Activated CD4-positive, CD25-positive, alpha-beta regulatory T cell treated with anti-CD3 and anti-CD28 coated beads, Interleukin-2, amount 50 U/mL, for 72 hours (primary cell): ENCODE measurements at regions not wholly inside any gene's neighbourhood (a gene's known extent, or its start where the extent isn't known, plus 50 kb on each side); places are given as distances from the start of the nearest gene placed in this dataset.
"Not testable (repeated sequence)": the region's sequence is repeated elsewhere in the genome, so short reads cannot be mapped to it uniquely, and the experiment has no call there.

Source experiments
- DNase-seq: peaks from one replicate; pipeline ENCODE4 v3.0.0; 2021

DNA sequence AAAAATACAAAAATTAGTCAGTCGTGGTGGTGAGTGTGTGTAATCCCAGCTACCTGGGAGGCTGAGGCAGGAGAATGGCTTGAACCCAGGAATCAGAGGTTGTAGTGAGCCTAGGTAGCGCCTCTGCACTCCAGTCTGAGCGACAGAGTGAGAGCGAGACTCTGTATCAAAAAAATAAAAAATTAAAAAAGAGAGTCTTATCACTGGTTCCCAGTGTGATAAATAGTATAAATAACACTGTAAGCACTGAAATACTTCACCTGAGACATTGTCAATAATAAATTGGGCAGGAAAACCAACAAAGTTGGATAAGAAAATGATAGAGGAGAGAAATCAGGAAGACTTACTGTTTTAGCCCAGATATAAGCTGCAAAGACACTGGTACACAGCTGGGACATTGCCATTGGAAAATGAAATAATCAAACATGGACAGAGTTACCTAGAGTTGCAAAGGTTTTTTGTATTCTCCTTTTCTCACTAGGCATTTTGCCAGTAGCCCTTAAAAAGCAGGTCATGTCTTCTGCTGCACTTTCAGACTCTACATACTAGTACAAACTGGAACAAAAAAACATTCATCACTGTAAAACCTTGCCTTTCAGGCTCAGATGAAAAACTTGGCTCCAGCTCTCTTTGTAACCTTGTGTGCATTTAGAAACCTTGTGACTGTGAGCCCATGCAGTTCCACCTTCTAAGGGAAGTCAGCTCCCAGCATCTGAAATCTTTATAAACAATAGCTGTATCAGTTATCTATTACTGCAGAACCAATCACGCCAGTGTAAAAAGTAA is 55.0 kb upstream of the PPP1R2C start:
- no peak for DNase-seq

DNA sequence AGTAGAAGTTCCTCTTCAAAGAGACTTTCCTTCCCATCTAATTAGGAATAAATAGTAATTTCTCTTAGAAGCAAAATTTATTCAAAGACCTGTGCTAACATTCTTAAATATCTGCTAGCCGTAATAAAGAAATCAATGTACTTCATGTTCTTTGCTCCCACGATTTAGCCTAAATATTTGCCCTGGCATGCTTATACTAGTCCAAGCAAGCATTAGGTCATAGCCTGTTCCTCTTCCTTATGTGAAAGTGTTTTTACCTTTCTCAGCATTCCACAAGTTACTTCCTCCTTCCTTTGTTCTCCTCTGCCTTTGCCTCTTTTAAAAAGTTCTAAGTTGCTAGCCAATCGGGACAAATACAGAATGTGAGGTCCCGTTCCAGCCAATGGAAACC is 55.6 kb upstream of the PPP1R2C start:
- DNase-seq = not testable (repeated sequence)

DNA sequence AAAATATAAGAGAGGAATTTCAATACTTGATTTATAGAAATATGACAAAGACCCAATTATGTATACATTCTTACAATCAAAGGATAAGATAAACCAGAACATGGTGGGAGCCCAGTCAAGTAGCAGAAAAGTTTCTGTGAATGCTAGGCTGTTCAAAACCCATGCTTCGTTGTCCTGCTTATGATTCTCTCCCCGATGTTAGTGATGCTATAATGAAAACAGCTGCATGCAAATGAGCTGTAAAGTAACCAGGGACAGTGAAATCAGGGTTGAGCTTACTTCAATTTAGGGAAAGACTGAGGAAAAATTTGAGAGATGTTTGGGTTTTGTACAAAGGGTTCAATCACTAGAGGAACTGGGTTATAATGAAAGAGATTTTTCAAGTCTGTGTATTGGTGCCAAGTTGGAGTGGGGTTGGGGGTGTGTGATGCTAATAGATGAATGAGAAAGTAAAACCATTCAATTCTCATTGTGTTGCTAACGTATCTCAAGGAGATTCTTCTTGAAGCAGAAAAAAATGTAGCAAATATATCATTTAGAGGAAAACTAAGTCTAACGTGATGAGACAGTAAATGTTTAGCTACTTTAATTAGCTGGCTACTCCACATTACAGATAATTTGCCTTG is 59.3 kb upstream of the PPP1R2C start:
- no peak for DNase-seq

DNA sequence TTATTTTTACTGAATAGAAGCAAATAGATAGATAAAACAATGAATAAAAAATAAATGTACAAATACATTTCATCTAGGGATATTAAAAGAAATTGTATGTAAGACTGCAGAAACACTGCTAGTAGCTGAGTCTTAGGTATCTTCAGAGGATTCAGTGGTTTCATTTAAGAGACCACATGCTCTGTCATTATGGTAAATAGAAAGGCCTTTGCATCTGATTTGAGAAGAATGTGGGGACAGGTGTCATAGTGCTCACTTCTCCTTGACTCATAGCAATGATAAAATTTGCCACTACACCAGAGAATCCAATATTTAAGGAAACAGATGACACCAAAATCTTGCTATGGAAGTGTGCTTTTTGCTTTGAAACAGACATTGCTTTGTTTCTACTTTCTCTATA is 59.8 kb upstream of the PPP1R2C start:
- no peak for DNase-seq

DNA sequence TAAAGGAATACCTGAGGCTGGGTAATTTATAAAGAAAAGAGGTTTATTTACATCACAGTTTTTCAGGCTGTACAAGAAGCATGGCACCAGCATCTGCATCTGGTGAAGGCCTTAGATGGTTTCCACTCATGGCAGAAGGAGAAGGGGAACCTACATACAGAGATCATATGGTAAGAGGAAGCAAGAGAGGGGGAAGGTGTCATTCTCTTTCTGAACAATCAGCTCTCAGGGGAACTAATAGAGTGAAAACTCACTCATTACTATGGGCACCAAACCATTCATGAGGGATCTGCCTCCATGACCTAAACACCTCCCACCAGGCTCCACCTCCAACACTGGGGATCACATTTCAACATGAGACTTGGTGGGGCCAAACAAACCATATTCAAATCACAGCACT is 61.7 kb upstream of the PPP1R2C start:
- no peak for DNase-seq

DNA sequence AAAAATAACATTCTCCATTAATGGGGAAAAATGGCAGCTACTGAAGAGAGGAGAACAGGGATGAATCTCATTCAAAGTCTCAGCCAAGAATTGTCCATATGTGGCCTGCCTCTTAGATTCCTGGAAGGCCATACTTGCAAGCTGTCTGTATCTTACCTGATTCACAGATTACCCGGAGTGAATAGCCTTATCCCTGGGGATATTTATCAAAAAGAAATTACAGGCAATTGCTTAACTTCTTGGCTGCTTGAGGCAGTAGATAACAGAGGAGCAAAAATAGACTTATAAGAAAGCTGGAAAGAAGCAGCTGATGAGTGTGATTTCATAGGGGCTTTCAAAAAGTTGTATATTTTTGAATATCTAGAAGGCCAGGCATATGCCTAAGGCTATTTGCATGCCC is 68.8 kb upstream of the PPP1R2C start:
- DNase-seq = no peak

DNA sequence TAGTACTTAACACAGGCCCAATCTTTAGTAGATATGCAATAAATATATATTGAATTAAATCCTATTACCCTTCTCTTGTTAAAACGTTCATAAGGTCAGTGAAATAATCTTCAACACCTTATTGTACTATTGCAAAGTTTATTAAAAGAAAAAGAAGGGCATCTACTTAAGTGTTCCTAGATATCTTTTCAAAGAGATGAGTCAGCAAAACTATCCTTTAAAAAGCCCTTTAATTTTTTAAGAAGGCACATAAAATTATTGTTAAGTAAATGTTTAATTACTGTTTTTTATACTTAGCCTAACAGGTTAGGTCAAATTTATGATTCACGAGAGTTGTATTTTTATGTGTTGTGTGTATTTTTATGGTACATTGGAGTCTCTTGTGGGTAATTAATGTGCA is 77.3 kb upstream of the PPP1R2C start:
- DNase-seq = no peak

DNA sequence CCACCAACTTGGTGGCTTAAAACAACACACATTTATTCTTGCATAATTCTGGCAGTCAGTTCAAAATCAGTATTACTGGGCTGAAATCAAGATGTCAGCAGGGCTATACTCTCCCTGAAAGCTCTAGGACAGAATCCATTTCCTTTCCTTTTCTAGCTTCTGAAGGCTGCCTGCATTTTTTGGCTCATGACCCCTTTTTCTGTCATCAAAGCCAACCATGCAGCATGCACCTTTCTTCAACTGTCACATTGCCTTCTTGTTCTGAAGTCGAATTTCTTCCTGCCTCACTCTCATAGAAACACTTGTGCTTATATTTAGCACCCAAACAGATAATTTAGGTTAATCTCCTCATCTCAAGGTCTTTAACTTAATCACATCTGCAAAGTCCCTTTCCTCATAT is 79.8 kb upstream of the PPP1R2C start:
- no peak for DNase-seq

DNA sequence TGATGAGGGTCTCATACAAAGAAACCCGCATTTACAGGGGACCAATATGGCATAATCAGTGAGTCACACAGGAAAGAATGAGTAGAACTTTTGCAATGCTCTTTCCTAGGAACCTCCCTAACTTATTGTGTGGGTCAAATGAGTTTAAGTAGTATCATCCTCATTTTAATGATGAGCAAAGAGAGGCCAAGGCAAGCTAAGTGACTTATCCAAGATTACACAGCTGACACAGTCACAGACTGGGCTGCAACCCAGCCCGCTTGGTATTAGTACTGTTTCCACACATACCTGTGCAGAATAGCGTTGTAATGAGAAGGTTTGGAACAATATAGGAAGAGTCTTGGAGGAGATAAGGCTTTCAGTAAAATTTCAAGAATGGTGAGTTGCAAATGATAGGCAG is 91.0 kb upstream of the PPP1R2C start:
- no peak for DNase-seq

DNA sequence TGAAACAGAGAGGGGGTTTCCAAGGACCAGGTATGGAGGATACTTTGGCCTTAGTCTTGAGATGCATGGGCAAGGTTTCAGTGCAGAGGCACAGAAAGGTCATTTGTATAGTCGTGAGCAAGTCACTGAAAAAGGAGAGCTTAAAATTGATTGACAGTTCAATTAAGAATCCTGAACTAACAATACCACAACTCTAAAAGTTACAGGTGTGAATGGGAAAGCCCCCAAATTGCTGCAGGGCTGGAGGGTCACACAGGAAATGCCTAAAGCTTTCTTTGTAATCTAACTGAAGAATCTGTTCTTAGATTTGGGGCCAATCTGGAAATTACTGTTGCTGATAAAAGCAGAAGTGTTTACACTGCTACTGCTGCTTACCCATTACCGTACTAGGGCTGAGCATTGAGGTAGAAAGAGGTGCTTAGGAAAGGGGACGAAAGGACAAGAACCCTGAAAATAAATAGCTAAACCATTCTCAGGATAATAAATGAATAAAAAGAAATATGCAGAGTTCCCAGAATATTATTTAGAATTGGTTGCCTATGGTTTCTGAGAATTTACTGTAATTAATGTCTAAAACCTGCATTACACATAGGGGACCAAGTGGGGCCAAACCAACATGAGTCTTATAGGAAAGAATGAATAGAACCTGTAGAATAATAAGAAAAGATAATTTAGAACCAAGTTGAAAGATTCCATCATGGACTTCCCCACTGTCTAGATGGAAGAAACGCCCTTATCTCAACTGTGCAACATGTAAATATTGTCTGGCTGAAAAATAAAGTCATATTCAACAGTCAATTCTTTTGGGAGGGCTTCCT is 91.9 kb upstream of the PPP1R2C start:
- DNase-seq = no peak

DNA sequence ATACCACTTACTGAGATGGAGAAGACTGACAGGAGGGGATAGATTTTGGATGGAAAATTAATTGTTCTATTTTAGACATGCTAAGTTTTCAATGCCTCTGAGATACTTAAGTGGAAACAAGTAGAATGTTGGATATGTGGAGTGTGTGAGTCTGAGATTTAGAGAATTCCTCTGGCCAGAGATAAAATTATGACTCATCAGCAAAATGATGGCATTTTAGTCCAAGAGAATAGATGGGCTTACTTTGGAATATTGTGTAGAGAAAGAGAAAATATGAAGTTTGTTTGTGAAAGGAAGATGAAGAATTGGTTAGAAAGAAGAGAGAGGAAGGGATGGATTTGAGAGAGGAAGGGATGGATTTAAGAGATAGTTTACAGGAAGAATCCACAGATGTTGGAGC is 108.6 kb upstream of the PPP1R2C start:
- no peak for DNase-seq

DNA sequence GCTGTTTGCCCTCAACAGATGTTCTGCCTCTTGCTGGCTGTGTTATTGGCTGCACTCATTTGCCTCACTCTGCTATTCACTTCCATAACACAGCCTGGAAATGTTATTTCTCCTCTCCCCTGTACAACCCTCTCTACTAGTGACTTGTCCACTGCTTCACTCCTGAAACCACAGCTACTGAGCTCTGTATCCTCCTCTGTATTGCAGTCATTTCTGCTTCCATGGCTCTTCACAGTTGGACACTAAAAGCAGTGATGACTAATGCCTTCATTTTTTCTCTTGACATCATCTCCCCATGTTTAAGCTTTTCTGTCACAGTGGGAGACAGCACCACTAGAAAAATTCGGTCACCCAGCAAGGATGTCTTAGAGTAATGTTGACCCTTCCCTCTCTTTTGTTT is 123.0 kb upstream of the PPP1R2C start:
- no peak for DNase-seq

DNA sequence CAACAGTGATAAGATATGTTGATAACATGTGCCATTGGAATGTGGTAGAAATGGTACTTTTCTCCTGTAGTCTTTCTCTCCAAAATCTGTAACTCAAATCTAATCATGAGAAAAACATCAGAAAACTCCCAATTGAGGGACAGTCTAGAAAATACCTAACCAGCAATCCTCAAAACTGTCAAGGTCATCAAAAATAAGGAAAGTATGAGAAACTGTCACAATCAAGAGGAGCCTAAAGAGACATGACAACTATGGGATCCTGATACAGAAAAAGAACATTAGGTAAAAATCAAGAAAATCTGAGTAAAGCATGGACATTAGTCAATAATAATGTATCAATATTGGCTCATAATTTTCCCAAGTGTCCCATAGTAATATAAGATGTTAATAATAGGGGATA is 124.5 kb upstream of the PPP1R2C start:
- no peak for DNase-seq

DNA sequence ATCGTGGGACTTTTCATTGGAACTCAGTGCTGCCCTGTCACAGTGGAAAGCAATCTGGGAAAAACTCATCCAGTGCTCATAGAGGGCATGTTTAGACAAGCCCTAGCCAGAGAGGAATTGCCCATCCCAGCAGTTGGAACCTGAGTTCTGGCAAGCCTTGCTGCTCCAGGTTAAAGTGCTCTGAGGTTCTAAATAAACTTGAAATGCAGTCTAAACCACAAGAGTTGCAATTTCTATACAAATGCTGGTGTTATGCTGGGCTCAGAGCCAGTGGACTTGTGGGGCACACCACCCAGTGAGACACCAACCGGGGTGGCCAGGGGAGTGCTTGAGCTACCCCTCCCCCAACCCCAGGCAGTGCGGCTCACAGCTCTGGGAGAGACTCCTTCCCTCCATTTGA is 142.8 kb upstream of the PPP1R2C start:
- no peak for DNase-seq

DNA sequence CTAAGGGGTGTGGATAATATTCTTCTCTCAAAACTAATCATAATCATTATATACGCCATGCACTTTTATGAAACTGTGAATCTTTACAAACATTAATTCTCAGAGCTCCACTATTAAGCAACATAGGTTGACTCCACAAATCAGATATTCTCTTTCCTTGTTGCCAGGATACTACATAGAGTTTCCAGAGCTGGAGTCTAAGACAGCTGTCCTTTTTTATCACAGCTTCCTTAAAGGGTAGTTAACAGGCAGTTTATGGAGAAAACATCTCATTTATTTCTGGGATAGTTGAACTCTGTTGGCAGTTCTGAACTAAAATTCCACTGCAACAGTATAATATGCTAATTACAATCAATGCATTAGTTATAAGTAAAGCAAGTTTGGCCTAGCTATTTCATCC is 152.1 kb upstream of the PPP1R2C start:
- no peak for DNase-seq

DNA sequence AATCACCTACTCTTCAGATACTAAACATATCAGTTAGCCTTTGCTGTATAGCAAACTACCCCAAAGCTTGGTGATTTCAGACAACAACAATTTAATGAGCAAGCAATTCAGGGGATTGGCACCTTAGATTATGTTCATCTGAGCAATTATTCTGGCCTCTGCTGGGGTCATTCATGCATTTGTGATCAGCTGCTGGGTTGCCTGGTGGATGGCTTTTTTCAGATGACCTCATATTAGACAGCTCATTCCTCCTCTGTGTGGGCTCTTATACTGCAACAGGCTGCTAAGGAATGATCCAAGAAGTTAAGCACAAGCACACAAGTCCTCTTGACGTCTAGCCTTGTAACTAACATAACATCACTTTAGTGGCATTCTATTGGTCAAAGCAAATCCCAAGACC is 153.0 kb upstream of the PPP1R2C start:
- no peak for DNase-seq

DNA sequence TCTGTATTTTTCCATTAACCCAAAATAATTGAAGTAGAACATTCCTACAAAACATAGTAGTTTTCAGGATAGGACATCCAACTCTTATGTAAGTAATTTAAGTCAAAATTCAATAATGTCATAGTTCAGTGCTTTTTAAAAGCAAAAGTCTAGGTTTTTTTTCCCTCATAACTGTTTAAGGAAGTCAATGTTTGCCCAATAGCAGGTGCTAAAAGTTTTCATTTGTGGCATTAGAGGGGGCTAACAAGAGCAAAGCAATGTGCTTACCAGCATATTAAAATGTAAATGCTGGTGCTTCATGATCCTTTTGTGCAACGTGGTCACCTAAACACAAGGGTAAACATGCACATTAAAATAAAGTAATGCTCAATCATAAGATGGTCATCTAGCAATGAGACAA is 155.2 kb upstream of the PPP1R2C start:
- DNase-seq = no peak

DNA sequence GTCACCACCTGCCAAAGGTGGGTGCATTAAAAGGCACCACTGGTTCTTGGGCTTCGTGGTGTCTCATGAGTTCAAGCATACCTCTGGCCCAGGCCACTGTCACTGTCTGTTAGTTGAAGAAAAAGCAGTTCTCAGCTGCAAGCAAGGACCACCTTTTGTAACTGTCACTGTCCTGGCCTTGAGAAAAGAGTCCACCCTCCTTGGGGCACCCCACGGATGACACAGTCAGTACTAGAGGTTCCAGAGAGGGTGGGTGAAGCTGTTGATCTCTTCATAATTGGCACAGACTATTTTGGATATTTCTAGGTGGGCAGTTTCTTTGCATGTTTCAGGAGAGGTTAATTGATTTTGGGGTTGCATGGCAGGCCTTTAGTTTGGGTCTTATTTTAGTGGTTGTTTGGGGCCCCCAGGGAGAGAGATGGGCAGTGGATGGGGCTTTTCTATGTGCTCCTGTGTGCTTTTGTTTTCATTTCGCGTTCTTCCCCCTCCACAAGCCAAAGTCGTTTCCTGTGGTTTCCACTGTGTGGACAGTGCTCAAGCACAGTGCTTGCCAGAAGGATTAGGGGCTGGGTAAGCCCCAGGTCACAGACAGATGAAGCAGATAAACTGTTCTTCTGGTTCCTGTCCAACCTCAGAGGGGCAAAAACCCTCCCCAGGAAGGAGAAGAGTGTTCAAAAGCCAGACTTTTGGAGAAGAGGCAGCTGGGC is 156.2 kb upstream of the PPP1R2C start:
- peak; percentile 43 for DNase-seq

DNA sequence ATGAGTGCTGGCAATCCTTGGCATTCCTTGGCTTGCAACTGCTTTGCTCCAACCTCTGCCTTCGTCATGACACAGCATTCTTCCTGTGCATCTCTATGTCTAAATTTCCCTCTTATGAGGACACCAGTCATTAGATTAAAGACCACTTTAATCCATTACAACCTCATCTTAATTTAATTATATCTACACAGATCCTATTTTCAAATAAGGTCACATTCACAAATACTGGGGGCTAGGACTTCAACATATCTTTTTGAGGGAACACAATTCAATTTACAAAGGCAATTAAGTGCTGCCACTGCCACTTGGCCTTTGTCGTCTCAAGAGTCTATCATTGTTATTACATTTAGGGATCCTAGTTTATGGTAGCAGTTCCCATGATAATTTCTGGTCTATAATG is 163.7 kb upstream of the PPP1R2C start:
- DNase-seq = no peak

DNA sequence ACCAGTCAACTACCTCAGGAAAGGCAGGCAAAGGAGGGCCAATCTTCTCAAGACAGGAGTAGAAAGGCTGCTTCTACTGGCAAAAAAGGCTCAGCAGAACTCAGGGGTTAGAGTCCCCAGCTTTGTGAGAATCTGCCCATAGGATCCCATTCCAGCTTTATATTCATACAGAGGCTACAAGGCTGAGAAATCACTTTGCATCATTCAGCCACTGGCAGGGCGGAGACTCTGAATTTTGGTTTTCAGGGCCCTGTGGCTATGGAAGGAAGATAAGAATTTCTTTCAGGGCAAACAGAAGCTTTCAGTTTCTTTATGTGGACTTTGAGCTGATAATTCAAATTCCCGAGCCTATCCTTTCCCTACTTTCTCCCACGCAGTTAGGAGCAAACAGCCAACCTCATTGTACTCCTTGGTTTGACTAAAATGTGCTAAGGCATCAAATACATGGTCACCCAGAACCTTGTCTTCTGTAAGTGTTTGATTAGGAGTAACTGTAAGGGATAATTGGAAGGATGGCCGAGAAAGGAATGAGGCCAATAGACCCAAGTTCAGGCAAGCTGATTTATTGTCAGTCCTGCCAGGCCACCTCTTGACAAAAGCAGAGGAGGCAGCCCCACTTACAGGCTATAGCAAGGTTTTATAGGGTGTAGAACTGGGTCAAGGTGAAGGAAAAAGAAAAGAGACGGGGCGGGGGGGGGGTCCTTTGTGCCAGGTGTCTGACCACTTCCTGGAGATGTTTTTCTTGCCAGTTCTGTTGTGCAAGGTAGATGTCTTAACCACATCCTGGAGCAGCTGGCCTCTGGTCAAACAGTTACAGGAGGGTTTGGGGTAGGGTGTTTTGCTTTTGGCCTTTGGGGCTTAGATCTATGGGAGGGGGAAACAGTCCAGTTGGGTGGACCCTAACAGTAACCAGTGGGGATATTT is 165.3 kb upstream of the PPP1R2C start:
- DNase-seq = peak; percentile 51

DNA sequence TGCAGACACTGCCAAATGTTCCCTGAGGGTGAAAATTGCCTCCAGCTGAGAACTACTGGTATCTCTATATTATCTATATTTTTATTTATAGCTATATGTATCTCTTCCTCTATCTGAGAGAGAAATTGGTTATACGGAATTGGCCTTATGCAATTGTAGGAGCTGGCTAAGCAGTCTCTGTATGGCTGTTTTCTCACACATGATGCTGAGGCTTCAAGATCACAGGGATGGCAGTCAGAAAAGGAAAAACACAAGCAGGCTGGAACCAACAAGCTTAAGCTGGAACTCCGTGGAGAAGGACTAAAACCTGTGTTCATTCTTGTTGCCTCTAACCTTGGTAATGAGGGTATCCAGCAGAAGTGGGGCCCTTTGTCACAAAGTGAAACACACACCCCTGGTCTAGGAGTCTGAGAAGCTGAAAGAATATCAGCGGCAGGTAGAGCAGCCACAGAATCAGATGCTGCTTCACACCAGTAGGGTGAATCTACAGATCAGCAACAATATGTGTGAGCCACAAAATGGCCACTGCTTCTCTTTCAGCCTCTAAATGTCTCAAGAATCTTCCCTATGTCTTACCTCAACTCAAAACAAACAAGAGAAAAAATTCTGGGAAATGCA is 166.5 kb upstream of the PPP1R2C start:
- peak; percentile 44 for DNase-seq
